RWPE1 (cell line): ENCODE measurements at regions not wholly inside any gene's neighbourhood (a gene's known extent, or its start where the extent isn't known, plus 50 kb on each side); places are given as distances from the start of the nearest gene placed in this dataset.

Experiments used
- CTCF ChIA-PET: fragments of 350-600 bp; sonication (Branson Sonifier 250); formaldehyde crosslinking; extraction: SDS; loops from one replicate; lab custom pipeline; 2021; lab: Yijun Ruan, JAX
- POLR2A ChIA-PET: fragments of 400-600 bp; formaldehyde crosslinking; extraction: SDS; loops from one replicate; lab custom pipeline; 2020; ENCODE audit warnings: antibody characterized with exemption; ENCODE audit not compliant: low non-redundant PET; lab: Yijun Ruan, JAX
- DNase-seq: peaks from one replicate; pipeline ENCODE4 v3.0.0; 2012; ENCODE audit warnings: low spot score
- H3K27ac ChIP-seq: fragments of 450-650 bp; 2 replicates; pipeline ENCODE4 v1.5.1; 2017
- TF ChIP-seq, protein P1 (sequence below): fragments of 450-650 bp; conservative IDR thresholded peaks from 2 replicates; pipeline ENCODE4 v1.5.1; 2017; ENCODE audit warnings: low read depth, mild to moderate bottlenecking

DNA sequence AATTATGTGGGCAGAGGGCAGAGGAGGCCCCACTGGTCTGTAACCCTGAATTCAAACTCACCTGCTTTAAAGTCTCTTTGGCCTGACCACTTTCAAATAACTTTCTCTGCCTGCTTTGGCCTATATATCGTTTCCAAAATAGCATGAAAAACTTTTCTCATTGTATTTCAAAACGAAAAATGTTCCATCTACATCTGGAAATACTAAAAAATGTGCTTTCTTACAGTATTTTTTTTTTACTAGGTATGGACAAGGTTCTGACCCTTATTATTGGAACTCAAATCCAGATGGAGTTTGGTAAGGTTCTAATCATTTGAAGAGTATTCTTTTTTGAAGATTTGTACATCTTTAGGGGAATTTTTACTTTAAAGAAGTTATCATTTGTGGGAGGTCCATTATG lies 241.9 kb downstream of the PAX1 start:
- DNase-seq, result no peak
- H3K27ac ChIP-seq, result no peak overlapping the region
- CTCF ChIA-PET, result no interaction called here
- TF ChIP-seq, protein P1, sequence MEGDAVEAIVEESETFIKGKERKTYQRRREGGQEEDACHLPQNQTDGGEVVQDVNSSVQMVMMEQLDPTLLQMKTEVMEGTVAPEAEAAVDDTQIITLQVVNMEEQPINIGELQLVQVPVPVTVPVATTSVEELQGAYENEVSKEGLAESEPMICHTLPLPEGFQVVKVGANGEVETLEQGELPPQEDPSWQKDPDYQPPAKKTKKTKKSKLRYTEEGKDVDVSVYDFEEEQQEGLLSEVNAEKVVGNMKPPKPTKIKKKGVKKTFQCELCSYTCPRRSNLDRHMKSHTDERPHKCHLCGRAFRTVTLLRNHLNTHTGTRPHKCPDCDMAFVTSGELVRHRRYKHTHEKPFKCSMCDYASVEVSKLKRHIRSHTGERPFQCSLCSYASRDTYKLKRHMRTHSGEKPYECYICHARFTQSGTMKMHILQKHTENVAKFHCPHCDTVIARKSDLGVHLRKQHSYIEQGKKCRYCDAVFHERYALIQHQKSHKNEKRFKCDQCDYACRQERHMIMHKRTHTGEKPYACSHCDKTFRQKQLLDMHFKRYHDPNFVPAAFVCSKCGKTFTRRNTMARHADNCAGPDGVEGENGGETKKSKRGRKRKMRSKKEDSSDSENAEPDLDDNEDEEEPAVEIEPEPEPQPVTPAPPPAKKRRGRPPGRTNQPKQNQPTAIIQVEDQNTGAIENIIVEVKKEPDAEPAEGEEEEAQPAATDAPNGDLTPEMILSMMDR, result no peak
- POLR2A ChIA-PET, result no interaction called here

DNA sequence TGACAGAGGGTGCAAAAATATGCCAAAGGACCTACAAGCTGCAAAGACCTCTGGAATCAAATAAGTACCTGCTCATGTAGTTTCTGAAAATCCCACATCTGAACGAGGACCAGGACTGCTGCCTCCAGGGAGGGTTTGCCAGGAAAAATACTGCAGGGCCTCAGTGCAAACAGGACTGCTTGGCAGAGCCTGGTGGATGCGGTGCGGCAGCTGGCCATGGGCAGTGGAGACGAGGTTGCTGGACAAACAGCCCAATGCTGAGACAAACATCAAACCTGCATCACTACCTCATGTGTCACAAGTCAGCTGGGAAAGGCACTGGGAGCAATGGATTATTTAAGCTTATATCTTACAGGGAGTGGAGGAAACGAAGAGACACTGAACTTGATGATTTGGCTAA lies 238.8 kb downstream of the PAX1 start:
- no peak overlapping the region for H3K27ac ChIP-seq
- TF ChIP-seq, protein P1, result no peak
- CTCF ChIA-PET, result no interaction called here
- POLR2A ChIA-PET, result no interaction called here
- no peak for DNase-seq

DNA sequence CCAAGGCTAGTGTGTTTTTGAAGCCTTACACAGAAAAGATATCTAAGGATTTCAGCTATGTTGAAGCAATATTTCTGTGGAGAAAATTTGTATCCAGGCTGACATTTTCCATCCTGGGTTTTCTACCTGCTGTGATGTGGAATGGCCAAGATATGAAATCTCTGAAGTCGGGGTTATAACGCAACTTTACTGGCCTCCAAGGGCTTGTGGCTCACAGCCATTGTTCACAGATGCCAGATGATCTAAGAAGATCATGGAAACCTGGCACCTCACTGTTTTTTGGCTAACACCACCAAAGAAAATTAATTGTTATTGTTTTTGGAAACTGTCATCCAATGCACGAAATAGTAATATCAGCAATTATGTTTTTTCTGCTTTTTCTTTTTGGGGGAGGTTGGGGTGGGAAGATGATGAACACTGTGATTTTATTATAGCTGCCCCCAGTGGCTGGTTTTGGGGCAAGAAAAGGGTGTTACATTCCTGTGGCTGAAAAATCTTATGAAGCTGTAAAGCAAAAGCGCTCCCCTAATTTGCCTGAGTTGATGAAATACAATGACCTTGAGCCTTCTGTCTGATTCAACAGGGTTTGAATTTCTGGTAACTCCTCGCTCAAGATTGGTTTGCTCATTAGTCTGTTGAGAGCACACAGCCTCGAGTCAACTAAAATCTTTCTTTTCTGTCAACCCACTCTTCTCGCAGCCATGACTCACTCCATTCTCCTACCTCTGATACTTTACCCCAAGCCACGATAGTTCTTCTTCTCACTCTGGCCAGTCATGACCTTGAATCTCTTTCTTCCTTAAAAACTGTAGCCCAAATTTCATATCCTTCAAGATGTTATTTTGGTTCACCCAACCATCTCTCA lies 236.7 kb downstream of the PAX1 start:
- CTCF ChIA-PET, result no interaction called here
- DNase-seq, result no peak
- H3K27ac ChIP-seq, result no peak overlapping the region
- TF ChIP-seq, protein P1, result no peak
- POLR2A ChIA-PET, result no interaction called here

DNA sequence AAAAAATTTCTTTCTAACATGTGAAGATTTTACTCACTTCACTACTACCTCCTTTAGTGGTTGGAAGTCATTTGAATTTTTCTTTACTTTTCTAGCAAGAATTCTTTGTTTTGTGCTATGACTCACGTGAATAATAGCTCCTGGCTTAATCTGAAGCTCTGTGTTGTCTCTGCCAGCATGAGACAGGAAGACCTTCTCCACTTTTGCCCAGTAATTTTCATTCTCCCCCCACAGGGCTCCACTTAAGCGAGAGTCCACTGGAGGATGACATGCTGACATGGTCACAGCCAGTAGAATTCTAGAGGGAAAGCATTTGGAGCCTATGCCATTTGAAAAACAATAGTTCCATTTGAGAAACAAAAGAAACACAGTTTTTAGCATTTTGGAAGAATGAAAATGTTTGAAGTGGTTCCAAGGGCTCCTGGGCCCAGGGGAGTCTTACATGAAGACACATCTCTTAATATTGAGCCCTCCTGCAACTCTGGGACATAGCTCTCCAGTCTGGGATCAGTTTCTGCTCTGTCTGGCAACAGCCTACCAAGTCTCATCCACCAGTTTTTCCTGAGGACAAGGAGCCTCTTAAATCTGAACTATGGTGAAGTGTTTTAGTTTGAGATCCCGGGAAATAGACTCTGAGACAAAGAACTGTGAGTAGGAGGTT lies 231.4 kb downstream of the PAX1 start:
- CTCF ChIA-PET, result no interaction called here
- H3K27ac ChIP-seq, result no peak overlapping the region
- no peak for DNase-seq
- TF ChIP-seq, protein P1, result no peak
- POLR2A ChIA-PET, result no interaction called here

DNA sequence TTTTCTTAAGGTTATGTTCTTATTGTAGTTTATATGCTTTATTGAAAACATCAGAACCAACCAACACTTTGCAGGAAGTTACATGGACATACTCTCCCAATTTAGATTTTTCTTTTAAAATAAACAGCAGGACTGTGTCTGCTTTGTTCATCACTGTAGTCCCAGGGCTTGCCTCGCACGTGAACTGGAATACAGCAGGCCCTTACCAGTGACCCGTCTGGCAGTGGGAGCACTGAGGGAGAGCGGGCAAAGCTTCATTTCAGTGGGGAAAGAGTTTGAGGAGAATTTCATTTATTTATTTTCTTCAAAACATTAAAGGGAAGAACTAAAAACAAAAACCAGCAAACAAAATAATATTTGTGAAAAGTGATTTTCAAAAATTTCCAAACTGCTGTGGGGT lies 230.8 kb downstream of the PAX1 start:
- POLR2A ChIA-PET, result no interaction called here
- no peak for DNase-seq
- TF ChIP-seq, protein P1, result no peak
- CTCF ChIA-PET, result no interaction called here
- no peak overlapping the region for H3K27ac ChIP-seq

DNA sequence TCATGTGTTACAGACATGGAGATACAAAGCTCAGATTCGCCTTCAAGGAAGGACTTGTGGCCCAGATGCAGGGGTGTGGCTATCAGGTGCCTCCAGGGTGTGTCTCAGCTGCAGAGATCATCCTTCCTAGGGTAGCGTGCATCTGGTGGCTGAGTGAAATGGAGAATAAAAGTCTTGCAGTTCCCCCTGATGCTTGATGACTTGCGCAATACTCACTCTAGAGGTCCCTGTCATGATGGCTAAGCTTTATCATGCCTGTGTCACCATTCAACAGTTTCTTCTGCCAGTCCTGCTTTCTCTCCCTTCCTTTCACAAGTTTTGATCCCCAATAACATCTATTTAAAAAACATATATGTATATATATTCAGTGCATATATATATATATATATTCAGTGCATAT lies 228.1 kb downstream of the PAX1 start:
- no peak overlapping the region for H3K27ac ChIP-seq
- ChIA-PET POLR2A (no interaction called here), CTCF (no interaction called here)
- TF ChIP-seq, protein P1, result no peak
- no peak for DNase-seq
